Adrenal gland (tissue), 9 donors: ENCODE measurements at regions not wholly inside any gene's neighbourhood (a gene's known extent, or its start where the extent isn't known, plus 50 kb on each side); places are given as distances from the start of the nearest gene placed in this dataset.

Source experiments
- DNase-seq, 7 donors: peaks; one replicate each; pipeline ENCODE4 v3.0.0-alpha.2; 2019 to 2020
- H3K27ac ChIP-seq, 5 donors: fragments of 200-600 bp; sonication (generic) in 4 of 5; 1 replicate in 3 of 5; 2 replicates in 2 of 5; pipeline versions ENCODE4 v1.5.1 to v1.8.0; 2016 to 2020; ENCODE audit warnings: mild to moderate bottlenecking in 1 of 5
- H3K27me3 ChIP-seq: fragments of 200-600 bp; 2 replicates; pipeline ENCODE4 v1.8.0; 2021
- H3K36me3 ChIP-seq, 2 donors: fragments of 200-600 bp; replicated peaks in 1 of 2; 1 replicate in 1 of 2; 2 replicates in 1 of 2; pipeline versions ENCODE4 v1.5.1 to v1.8.0; 2018 to 2022
- H3K4me1 ChIP-seq, 2 donors: fragments of 200-600 bp; replicated peaks in 1 of 2; 1 replicate in 1 of 2; 2 replicates in 1 of 2; pipeline versions ENCODE4 v1.5.1 to v1.8.0; 2018 to 2021
- H3K4me3 ChIP-seq, 4 donors: fragments of 200-600 bp; sonication (generic) in 3 of 4; one replicate each; pipeline ENCODE4 v1.5.1; 2016 to 2018
- H3K9me3 ChIP-seq, 3 donors: fragments of 200-600 bp; sonication (generic) in 1 of 3; replicated peaks in 1 of 3; 1 replicate in 2 of 3; 2 replicates in 1 of 3; pipeline versions ENCODE4 v1.5.1 to v1.8.0; 2016 to 2021
- CTCF ChIP-seq, 6 experiments: fragments of 450-650 bp in 4 of 6; fragments of 200-600 bp in 2 of 6; sonication (generic) in 1 of 6; IDR thresholded peaks; 1 replicate in 5 of 6; 2 replicates in 1 of 6; pipeline versions ENCODE4 v1.5.1 to v1.8.0; 2016 to 2021; ENCODE audit warnings: antibody characterized with exemption in 6 of 6, mild to moderate bottlenecking in 2 of 6, moderate library complexity in 1 of 6
- POLR2A ChIP-seq, 2 donors: fragments of 450-650 bp; IDR thresholded peaks; one replicate each; pipeline ENCODE4 v1.6.1; 2017; ENCODE audit warnings: antibody characterized with exemption in 2 of 2, mild to moderate bottlenecking in 2 of 2, moderate library complexity in 1 of 2
- WGBS, 4 donors: extraction: QIAGEN DNeasy Blood & Tissue Kit in 2 of 4; methylation state at CpG; one replicate each; pipeline versions ENCODE4 v1.1.5 to v1.1.7; 2013 to 2017; 5-methylcytosine and 5-hydroxymethylcytosine counted together
- intact Hi-C, 2 donors: fragments of 100-400 bp; cut with DNase I; formaldehyde crosslinking; loops; one replicate each; pipeline versions ENCODE4 v1.14.1 to v1.15.0; 2022 to 2023
- donor health status: healthy with polysubstance abuse.
- donor health status: Bipolar disorder and iron deficiency.
- donor health status: DM: yes; HTN: yes; CAD: no.
- donor health status: DM: no; HTN: no; CAD: no.
- donor health status: DM: no; HTN: no; CAD: no.

DNA sequence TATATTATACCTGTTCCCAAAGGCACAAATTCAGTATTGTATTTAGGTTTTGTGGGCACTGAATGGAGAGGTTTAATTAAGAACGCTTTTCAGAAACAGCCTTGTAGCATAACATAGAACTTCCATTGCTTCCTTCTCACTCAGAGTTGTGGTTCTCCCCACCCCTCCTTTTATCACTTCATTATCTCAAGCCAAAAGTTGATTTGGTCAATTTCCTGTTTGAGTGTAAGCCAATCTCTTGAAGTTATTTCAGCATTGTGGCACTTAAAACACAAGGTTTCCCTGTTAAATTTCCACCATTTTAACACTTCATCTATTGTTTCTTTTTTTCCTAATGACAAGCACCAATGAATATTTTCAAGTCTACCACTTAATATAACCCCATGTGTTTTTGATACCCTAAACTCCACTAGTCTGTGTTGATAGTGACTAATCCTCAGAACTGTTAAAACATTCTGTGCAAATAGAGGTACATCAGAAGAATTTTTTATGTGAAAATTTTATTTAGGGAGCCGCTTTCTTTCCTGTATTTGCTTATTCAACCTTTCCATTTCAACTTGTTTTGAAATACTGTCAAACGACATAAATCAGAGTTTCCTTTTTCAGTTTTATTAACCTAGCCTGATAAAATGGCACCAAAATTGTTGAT lies 340.1 kb downstream of the BCAT1 start:
- intact Hi-C loops, result no loop called here
- Histone ChIP-seq H3K27ac (no peak overlapping the region), H3K4me1 (no peaks in the 10 kb centered on the region), H3K9me3 (no peaks in the 10 kb centered on the region), H3K4me3 (no peak overlapping the region), H3K27me3 (no peaks in the 10 kb centered on the region), H3K36me3 (no peaks in the 10 kb centered on the region)
- DNase-seq, result no peak
- TF ChIP-seq POLR2A (IDR thresholded peaks at IDR 0.05) (no peak), CTCF (IDR thresholded peaks at IDR 0.05) (no peak)
- 57 to 66% (median 60%) methylated on average over 3 of the region's 3 CpGs for WGBS, 4 donors

GRCh38 chr12:24608108-24608507 lies 340.8 kb downstream of the BCAT1 start:
- Histone ChIP-seq H3K4me1 (no peaks in the 10 kb centered on the region), H3K27ac (no peak overlapping the region), H3K9me3 (no peaks in the 10 kb centered on the region), H3K4me3 (no peak overlapping the region), H3K27me3 (no peaks in the 10 kb centered on the region), H3K36me3 (no peaks in the 10 kb centered on the region)
- 33 to 90% (median 79%) methylated on average over 1 of the region's 1 CpG for WGBS, 4 donors
- intact Hi-C loops, result no loop called here
- DNase-seq, result no peak
- no peak for TF ChIP-seq POLR2A (IDR thresholded peaks at IDR 0.05)
- TF ChIP-seq CTCF (IDR thresholded peaks at IDR 0.05), result no peak

DNA sequence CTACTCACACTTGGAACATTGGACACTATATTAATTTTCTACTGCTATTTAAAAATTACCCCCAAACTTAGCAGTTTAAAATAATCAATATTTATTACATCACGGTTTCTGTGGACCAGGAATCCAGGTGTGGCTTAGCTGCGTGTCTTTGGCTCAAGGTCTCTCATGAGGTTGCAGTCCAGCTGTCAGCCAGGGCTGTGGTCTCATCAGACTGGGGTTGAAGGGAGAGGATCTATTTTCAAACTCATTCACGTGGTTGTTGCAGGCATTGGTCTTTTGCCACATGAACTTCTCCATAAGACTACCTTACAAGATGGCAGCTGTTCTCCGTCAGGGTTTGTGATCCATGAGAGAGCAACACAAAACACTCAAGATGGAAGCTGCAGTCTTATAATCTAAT lies 343.0 kb downstream of the BCAT1 start:
- Histone ChIP-seq H3K27me3 (no peaks in the 10 kb centered on the region), H3K9me3 (no peaks in the 10 kb centered on the region), H3K4me3 (no peak overlapping the region), H3K36me3 (no peaks in the 10 kb centered on the region), H3K4me1 (no peaks in the 10 kb centered on the region), H3K27ac (no peak overlapping the region)
- intact Hi-C loops, result no loop called here
- WGBS, 4 donors, result 65 to 80% (median 75%) methylated on average over 4 of the region's 4 CpGs
- no peak for DNase-seq
- TF ChIP-seq CTCF (IDR thresholded peaks at IDR 0.05), result no peak
- TF ChIP-seq POLR2A (IDR thresholded peaks at IDR 0.05), result no peak

- WGBS, 4 donors, result 41 to 58% (median 47%) methylated on average over 3 of the region's 3 CpGs
- no peaks in the 10 kb centered on the region for H3K36me3 ChIP-seq
- H3K4me1 ChIP-seq, result no peaks in the 10 kb centered on the region
- no peak overlapping the region for H3K27ac ChIP-seq
- no peaks in the 10 kb centered on the region for H3K9me3 ChIP-seq
- TF ChIP-seq POLR2A (IDR thresholded peaks at IDR 0.05) (no peak), CTCF (IDR thresholded peaks at IDR 0.05) (no peak)
- H3K27me3 ChIP-seq, result no peaks in the 10 kb centered on the region
- H3K4me3 ChIP-seq, result no peak overlapping the region
- intact Hi-C loops, result no loop called here
- DNase-seq, result no peak
These were observed 343.4 kb downstream of the BCAT1 start for GRCh38 chr12:24605466-24605865.
